Duodenal mucosa (tissue), 2 donors: ENCODE measurements at regions not wholly inside any gene's neighbourhood (a gene's known extent, or its start where the extent isn't known, plus 50 kb on each side); places are given as distances from the start of the nearest gene placed in this dataset.

Source experiments
- H3K27ac ChIP-seq: one replicate; pipeline ENCODE4 v1.7.0; 2013; ENCODE audit warnings: low read depth, low read length
- H3K27me3 ChIP-seq, 2 donors: one replicate each; pipeline ENCODE4 v1.7.0; 2013; ENCODE audit warnings: low read length in 2 of 2, control low read depth in 1 of 2; ENCODE audit not compliant: insufficient read depth in 2 of 2, control insufficient read depth in 1 of 2
- H3K36me3 ChIP-seq, 2 donors: one replicate each; pipeline ENCODE4 v1.7.0; 2013; ENCODE audit warnings: low read length in 2 of 2, control low read depth in 1 of 2; ENCODE audit not compliant: insufficient read depth in 2 of 2, control insufficient read depth in 1 of 2
- H3K4me1 ChIP-seq, 2 donors: one replicate each; pipeline ENCODE4 v1.7.0; 2013; ENCODE audit warnings: low read length in 2 of 2, control low read depth in 1 of 2; ENCODE audit not compliant: insufficient read depth in 2 of 2, control insufficient read depth in 1 of 2
- H3K4me3 ChIP-seq, 2 donors: one replicate each; pipeline ENCODE4 v1.7.0; 2013; ENCODE audit warnings: low read length in 2 of 2, low read depth in 1 of 2
- H3K9ac ChIP-seq, 2 donors: one replicate each; pipeline ENCODE4 v1.7.0; 2013; ENCODE audit warnings: low read length in 2 of 2, low read depth in 1 of 2
- H3K9me3 ChIP-seq, 2 donors: one replicate each; pipeline ENCODE4 v1.7.0; 2013; ENCODE audit warnings: low read length in 2 of 2, control low read depth in 1 of 2; ENCODE audit not compliant: control insufficient read depth in 1 of 2

DNA sequence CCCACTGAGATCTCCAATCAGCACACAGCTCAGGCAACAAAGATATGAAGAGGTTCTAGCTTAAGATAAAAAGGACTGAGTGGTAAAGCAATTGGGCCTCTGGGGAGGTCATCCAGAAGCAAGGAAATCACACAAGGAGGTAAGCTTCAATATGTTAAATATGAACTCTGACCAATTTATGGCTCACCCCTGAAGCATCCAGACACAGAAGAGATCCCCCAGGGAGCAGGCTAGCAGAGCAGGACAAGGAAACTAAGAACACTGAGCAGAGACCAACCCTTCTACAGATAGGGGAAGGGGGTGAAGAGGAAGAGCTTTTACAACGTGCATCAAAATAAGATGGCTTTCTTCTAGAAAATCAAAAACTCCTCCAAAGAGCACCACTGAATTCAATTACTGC, 616.2 kb downstream of the DNAH5 start:
- Histone ChIP-seq H3K27ac (no peak overlapping the region), H3K9me3 (no peaks in the 10 kb centered on the region), H3K4me1 (no peaks in the 10 kb centered on the region), H3K36me3 (no peaks in the 10 kb centered on the region), H3K27me3 (no peaks in the 10 kb centered on the region), H3K9ac (no peak overlapping the region), H3K4me3 (no peak overlapping the region)

DNA sequence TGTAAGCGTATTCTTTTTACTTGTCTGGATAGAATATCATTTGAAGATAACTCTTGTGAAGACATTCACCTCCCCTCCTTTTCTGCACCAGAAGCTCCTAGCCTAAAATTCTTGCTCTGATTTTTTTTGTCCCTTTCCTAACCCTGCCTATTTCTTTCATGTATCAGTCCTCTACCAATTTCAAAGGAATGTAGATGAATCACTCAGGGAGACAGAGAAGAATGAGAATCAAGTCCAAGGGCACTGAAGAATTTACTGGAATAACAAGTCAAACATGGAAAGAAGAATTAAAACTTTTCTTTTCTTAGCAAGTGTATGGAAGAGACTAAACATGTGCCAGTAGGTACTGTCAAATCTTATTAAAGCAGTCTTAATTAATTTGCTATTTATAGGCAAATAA, 618.7 kb downstream of the DNAH5 start:
- no peak overlapping the region for H3K27ac ChIP-seq
- no peaks in the 10 kb centered on the region for H3K9me3 ChIP-seq
- no peak overlapping the region for H3K4me3 ChIP-seq
- H3K36me3 ChIP-seq: no peaks in the 10 kb centered on the region
- no peak overlapping the region for H3K9ac ChIP-seq
- no peaks in the 10 kb centered on the region for H3K27me3 ChIP-seq
- H3K4me1 ChIP-seq: no peaks in the 10 kb centered on the region

DNA sequence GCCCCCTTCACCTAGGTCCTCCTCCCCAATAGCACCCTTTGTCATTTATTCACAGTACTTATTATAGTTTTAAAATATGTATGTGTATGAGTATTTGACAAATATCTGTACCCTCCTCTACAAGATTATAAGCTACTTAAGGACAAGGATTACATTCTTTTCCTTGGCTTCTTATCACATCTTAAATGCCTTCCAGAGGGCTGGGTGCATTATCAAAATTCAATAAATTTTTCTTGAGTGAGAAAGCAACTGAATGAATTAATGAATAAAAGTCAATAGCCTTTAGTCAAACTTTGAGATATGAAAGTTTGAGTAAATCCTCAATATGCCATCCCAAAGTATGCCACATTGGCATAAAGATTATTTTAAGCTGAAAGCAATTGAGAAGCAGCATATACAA, 621.7 kb downstream of the DNAH5 start:
- H3K27me3 ChIP-seq: no peaks in the 10 kb centered on the region
- H3K36me3 ChIP-seq: no peaks in the 10 kb centered on the region
- H3K4me1 ChIP-seq: no peaks in the 10 kb centered on the region
- H3K27ac ChIP-seq: no peak overlapping the region
- no peaks in the 10 kb centered on the region for H3K9me3 ChIP-seq
- no peak overlapping the region for H3K9ac ChIP-seq
- no peak overlapping the region for H3K4me3 ChIP-seq

DNA sequence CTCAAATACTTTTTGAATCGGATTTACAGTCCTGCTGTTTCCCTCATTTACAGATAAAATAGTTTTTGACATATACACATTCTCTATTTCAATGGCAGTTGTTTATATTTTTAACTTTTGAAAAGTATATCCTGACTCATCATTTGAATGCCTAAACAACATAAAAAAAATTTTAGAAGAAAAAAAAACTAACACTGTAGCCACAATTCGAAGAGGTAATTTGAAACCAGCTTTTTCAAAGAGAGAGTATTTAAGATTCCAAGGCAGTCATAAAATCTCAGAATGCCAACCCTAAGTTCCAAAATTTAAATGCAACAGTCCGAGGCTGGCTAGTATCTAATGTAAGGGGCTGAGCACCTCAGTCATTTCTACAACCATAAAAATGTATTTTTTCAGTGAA, 626.8 kb downstream of the DNAH5 start:
- H3K27me3 ChIP-seq: no peaks in the 10 kb centered on the region
- H3K36me3 ChIP-seq: no peaks in the 10 kb centered on the region
- H3K9ac ChIP-seq: no peak overlapping the region
- no peaks in the 10 kb centered on the region for H3K9me3 ChIP-seq
- no peak overlapping the region for H3K4me3 ChIP-seq
- no peak overlapping the region for H3K27ac ChIP-seq
- no peaks in the 10 kb centered on the region for H3K4me1 ChIP-seq

DNA sequence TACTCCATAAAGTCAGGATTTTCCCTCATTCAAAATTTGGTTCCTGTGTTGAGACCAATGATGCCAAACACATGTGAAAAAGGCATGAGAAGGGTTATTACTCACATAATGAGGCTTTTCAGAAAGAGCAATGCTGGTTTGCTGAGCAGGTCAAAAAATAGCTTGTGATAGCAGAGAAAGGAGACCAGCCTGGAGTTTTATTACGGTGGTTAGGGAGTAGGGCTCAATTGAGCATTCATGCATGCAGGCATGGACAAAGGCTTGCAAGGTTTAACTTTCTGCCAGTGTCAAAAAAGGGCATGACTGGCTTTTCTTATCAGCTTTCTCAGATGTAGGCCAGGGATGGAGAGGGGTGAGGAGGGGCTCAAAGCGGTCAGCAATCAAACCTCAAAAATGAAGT, 628.3 kb downstream of the DNAH5 start:
- Histone ChIP-seq H3K36me3 (no peaks in the 10 kb centered on the region), H3K9me3 (no peaks in the 10 kb centered on the region), H3K27me3 (no peaks in the 10 kb centered on the region), H3K27ac (no peak overlapping the region), H3K4me1 (no peaks in the 10 kb centered on the region), H3K4me3 (no peak overlapping the region), H3K9ac (no peak overlapping the region)

DNA sequence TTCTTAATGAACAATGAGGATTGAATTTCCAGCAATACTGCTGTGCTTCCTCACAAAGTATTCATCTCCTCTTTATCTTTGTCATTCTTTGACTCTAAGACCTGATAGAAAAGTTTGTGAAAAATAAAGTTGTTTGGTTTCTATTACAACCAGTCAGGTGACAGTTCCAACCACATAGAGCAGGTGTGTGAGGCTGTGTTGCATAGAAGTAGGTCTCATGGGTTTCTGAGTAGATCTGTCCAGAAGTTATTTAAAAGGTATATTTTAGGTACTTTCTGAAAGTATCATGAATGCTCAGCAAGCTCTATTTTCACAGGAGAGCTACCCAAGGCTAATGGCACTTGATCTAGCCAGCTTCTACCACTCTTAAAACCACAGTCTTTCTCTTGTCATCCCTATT, 637.0 kb downstream of the DNAH5 start:
- H3K27me3 ChIP-seq: no peaks in the 10 kb centered on the region
- H3K36me3 ChIP-seq: no peaks in the 10 kb centered on the region
- no peak overlapping the region for H3K27ac ChIP-seq
- no peaks in the 10 kb centered on the region for H3K9me3 ChIP-seq
- no peaks in the 10 kb centered on the region for H3K4me1 ChIP-seq
- no peak overlapping the region for H3K4me3 ChIP-seq
- no peak overlapping the region for H3K9ac ChIP-seq

DNA sequence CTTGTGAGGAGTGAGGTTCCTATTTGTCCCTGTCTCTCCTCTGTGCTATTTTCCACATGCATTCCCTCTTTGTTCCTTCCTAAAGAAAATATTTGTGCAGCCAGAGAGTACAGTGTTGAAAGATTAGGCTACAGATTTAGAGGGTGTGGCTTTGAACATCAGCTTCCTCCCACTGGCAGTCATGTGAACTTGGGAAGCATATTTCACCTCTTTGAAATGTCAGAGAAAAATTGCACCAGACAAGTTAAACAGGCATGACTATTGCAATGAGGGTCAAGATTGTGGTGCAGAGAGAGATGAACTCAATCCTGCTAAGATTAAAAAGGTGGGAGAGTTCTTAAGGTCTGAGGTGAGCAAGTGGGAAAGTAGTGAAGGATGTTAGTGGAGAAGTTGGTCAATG, 641.0 kb downstream of the DNAH5 start:
- H3K9me3 ChIP-seq: peaks cover 0 to 2% of the 10 kb centered on the region in 2 donors
- no peak overlapping the region for H3K4me3 ChIP-seq
- H3K9ac ChIP-seq: no peak overlapping the region
- H3K27ac ChIP-seq: no peak overlapping the region
- no peaks in the 10 kb centered on the region for H3K36me3 ChIP-seq
- no peaks in the 10 kb centered on the region for H3K4me1 ChIP-seq
- H3K27me3 ChIP-seq: no peaks in the 10 kb centered on the region

DNA sequence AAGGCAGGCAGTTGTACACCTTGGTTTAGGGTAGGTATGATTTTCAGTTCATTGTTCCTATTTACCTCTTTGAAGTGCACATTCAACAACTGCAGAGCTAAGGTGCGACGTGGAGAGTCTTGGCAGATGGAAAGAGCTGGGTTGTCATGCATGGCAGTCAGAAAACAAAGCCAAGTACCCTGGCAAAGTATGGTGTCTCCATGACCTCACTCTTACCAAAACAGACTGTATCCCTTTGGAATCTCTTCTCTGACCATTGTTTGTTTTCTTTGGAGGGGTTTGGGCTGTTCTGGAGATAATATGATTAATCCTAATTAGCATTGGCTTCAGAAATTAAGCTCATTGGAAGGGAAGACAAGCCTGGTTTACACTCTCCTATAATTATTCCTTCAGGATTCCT, 665.7 kb downstream of the DNAH5 start:
- Histone ChIP-seq H3K9ac (no peak overlapping the region), H3K27me3 (no peaks in the 10 kb centered on the region), H3K4me1 (no peaks in the 10 kb centered on the region), H3K9me3 (peaks cover 0 to 1% of the 10 kb centered on the region in 2 donors), H3K27ac (no peak overlapping the region), H3K4me3 (no peak overlapping the region), H3K36me3 (no peaks in the 10 kb centered on the region)

DNA sequence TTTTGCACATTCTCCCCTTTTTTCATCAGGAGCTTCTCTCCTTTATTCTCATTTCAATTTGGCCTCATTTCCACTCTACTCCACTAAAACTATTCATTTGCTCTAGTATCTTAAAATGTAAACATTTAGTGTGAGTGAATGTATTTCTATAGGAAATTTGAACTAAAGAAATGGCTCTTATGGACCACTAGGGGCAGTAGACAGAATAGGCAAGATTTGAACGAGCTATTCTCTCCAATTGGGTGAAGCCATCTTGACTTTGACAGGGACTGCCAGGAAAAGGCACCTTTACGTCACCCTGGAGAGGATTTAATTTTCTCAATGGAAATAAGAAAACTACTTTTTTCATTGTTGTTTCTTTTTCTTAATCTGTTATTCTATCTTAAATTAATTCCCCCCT, 666.3 kb downstream of the DNAH5 start:
- H3K4me1 ChIP-seq: no peaks in the 10 kb centered on the region
- no peak overlapping the region for H3K27ac ChIP-seq
- H3K36me3 ChIP-seq: no peaks in the 10 kb centered on the region
- no peak overlapping the region for H3K9ac ChIP-seq
- H3K27me3 ChIP-seq: no peaks in the 10 kb centered on the region
- peaks cover 0 to 1% of the 10 kb centered on the region in 2 donors for H3K9me3 ChIP-seq
- H3K4me3 ChIP-seq: no peak overlapping the region

DNA sequence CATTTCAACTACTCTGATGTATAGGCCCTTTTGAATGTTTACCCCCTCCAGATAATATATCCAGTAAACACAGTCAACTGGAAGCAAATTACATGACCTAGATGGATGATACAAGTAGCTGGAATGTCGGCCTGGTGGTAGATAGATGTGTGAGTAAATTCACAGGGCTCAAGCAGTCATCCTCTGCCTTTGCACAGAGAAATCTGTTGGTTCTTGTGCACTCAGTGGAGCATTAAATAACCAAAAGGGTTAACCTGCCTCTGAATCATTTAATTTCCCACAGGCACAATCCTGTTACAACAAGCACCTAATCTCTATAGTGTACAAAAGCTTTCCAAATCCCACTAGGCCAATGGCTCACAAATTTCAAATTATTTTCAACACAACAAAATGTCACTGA, 668.3 kb downstream of the DNAH5 start:
- Histone ChIP-seq H3K9ac (no peak overlapping the region), H3K4me3 (no peak overlapping the region), H3K27ac (no peak overlapping the region), H3K4me1 (no peaks in the 10 kb centered on the region), H3K36me3 (no peaks in the 10 kb centered on the region), H3K27me3 (no peaks in the 10 kb centered on the region), H3K9me3 (peaks cover 0 to 1% of the 10 kb centered on the region in 2 donors)

DNA sequence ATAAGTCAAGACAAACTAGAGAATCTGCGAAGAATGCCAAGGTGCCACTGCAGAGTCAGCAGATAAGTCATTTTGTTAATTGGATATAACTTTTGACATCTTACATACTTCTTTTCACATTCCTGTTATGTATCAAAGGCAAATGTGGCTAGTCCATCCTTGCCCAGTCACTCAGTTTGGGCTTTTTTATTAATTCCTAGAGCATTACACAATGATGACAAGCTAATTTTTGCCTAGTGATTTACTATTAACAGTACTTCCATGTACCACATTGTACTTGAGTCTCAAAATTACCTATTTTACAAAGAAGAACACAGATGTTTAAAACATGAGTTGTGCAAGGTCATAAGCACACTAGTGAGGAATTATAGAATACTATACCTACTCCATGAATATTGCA, 680.8 kb downstream of the DNAH5 start:
- H3K9me3 ChIP-seq: no peaks in the 10 kb centered on the region
- H3K4me1 ChIP-seq: no peaks in the 10 kb centered on the region
- H3K27ac ChIP-seq: no peak overlapping the region
- H3K4me3 ChIP-seq: no peak overlapping the region
- no peak overlapping the region for H3K9ac ChIP-seq
- no peaks in the 10 kb centered on the region for H3K27me3 ChIP-seq
- H3K36me3 ChIP-seq: no peaks in the 10 kb centered on the region
